GM18502 (cell line): ENCODE measurements at regions not wholly inside any gene's neighbourhood (a gene's known extent, or its start where the extent isn't known, plus 50 kb on each side); places are given as distances from the start of the nearest gene placed in this dataset.
A peak's percentile ranks its signal among the peaks of the same experiment; 100 is the strongest.
"Not testable (repeated sequence)": the region's sequence is repeated elsewhere in the genome, so short reads cannot be mapped to it uniquely, and the experiment has no call there.

ENCODE experiments used
- ATAC-seq: cut with Tn5 transposase; IDR thresholded peaks from one replicate; pipeline ENCODE4 v1.9.1; 2021; ENCODE audit warnings: mild to moderate bottlenecking; ENCODE audit not compliant: unreplicated experiment, poor library complexity

GRCh38 chr2:7611750-7612149 is 694.5 kb downstream of the RNF144A start:
- ATAC-seq: no peak

- ATAC-seq: no peak
Measured at GRCh38 chr2:7612969-7613368, 695.8 kb downstream of the RNF144A start.

- ATAC-seq: no peak
Measured at GRCh38 chr2:7613831-7614230, 696.6 kb downstream of the RNF144A start.

- ATAC-seq: no peak
Measured at GRCh38 chr2:7618031-7618430, 700.8 kb downstream of the RNF144A start.

- ATAC-seq: no peak
Measured at GRCh38 chr2:7619203-7619970, 702.2 kb downstream of the RNF144A start.

GRCh38 chr2:7620255-7620654 is 703.0 kb downstream of the RNF144A start:
- ATAC-seq: no peak

- ATAC-seq: peak; percentile 55
Measured at GRCh38 chr2:7621018-7621814, 704.0 kb downstream of the RNF144A start.

- peak; percentile 73 for ATAC-seq
Measured at GRCh38 chr2:7625392-7626138, 708.4 kb downstream of the RNF144A start.

- peak; percentile 52 for ATAC-seq
Measured at GRCh38 chr2:7626139-7626537, 708.9 kb downstream of the RNF144A start.

GRCh38 chr2:7627583-7627982 is 710.4 kb downstream of the RNF144A start:
- ATAC-seq: no peak

- ATAC-seq: no peak
Measured at GRCh38 chr2:7632420-7632819, 715.2 kb downstream of the RNF144A start.

GRCh38 chr2:7633566-7634153 is 716.4 kb downstream of the RNF144A start:
- no peak for ATAC-seq

- ATAC-seq: no peak
Measured at GRCh38 chr2:7634409-7634808, 717.2 kb downstream of the RNF144A start.

- ATAC-seq: no peak
Measured at GRCh38 chr2:7639476-7639875, 722.3 kb downstream of the RNF144A start.

GRCh38 chr2:7641272-7641671 is 724.1 kb downstream of the RNF144A start:
- not testable (repeated sequence) for ATAC-seq

GRCh38 chr2:7646024-7646423 is 728.8 kb downstream of the RNF144A start:
- no peak for ATAC-seq

GRCh38 chr2:7646661-7647060 is 729.4 kb downstream of the RNF144A start:
- ATAC-seq: no peak

GRCh38 chr2:7648221-7648795 is 731.1 kb downstream of the RNF144A start:
- no peak for ATAC-seq

- no peak for ATAC-seq
Measured at GRCh38 chr2:7649461-7650228, 732.4 kb downstream of the RNF144A start.
